Skeletal muscle cell (primary cell): ENCODE measurements at regions not wholly inside any gene's neighbourhood (a gene's known extent, or its start where the extent isn't known, plus 50 kb on each side); places are given as distances from the start of the nearest gene placed in this dataset.

Source experiments
- DNase-seq: peaks from one replicate; pipeline ENCODE4 v3.0.0-alpha.2; 2010; ENCODE audit warnings: low read depth
- H3K4me3 ChIP-seq: 2 replicates; pipeline ENCODE4 v1.5.1; 2011; ENCODE audit warnings: low read depth, mild to moderate bottlenecking, control low read depth, low read length, moderate library complexity

DNA sequence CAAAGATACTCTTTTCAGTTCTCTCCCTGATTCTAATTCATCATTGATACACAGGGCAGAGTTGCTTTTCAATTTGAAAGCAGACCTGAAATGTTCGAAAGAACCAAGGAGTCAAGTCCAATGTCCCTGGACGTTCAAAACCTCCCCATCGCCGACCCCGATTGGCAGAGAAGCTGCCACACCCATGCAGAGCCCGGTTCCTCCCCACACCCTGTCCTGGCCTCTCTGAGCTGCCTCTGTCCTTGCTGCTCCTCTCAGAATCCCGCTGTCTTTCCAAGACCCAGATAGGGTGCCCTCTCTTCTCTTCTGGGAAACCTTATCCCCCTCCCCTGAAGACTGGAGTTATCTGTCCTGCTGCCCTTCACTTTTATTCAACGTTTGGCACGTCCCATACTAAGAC, 52.3 kb upstream of the CITED2 start:
- no peak for DNase-seq
- H3K4me3 ChIP-seq: no peak overlapping the region

- no peak for DNase-seq
- no peak overlapping the region for H3K4me3 ChIP-seq
Observed at GRCh38 chr6:139425780-139426179, 51.3 kb upstream of the CITED2 start.

- no peak overlapping the region for H3K4me3 ChIP-seq
- DNase-seq: no peak
Observed at GRCh38 chr6:139423971-139424667, 49.7 kb upstream of the CITED2 start.
